AG04449 (cell line): ENCODE measurements at regions not wholly inside any gene's neighbourhood (a gene's known extent, or its start where the extent isn't known, plus 50 kb on each side); places are given as distances from the start of the nearest gene placed in this dataset.

Source experiments
- CTCF ChIA-PET: fragments of 350-600 bp; formaldehyde crosslinking; extraction: SDS; loops from one replicate; lab custom pipeline; 2021; ENCODE audit warnings: antibody characterized with exemption; lab: Yijun Ruan, JAX
- POLR2A ChIA-PET: fragments of 400-600, 350-600 bp; formaldehyde crosslinking; extraction: SDS; loops from one replicate; lab custom pipeline; 2020; ENCODE audit warnings: antibody characterized with exemption, inconsistent platforms; lab: Yijun Ruan, JAX
- DNase-seq: peaks from one replicate; pipeline ENCODE4 v3.0.0-alpha.2; 2010; ENCODE audit warnings: low read depth, low spot score
- H3K4me3 ChIP-seq: 2 replicates; pipeline ENCODE4 v1.5.1; 2011; ENCODE audit warnings: low read depth, mild to moderate bottlenecking, control low read depth, low read length
- CTCF ChIP-seq: IDR thresholded peaks from one replicate; pipeline ENCODE4 v1.5.1; 2011; ENCODE audit warnings: mild to moderate bottlenecking, moderate library complexity, low read length, control low read depth, inconsistent platforms; ENCODE audit not compliant: insufficient read depth; ENCODE audit errors: missing control alignments

GRCh38 chr20:24828992-24829648 is 119.9 kb upstream of the CST7 start:
- CTCF ChIA-PET = no interaction called here
- no peak for DNase-seq

GRCh38 chr20:24829649-24830370 is 119.3 kb upstream of the CST7 start:
- ChIA-PET CTCF (no interaction called here), POLR2A (no interaction called here)
- TF ChIP-seq CTCF = no peak
- H3K4me3 ChIP-seq = no peak overlapping the region
- DNase-seq = no peak

More at GRCh38 chr20:24828992-24829648, 119.9 kb upstream of the CST7 start:
- no peak for TF ChIP-seq CTCF
- POLR2A ChIA-PET = no interaction called here
- H3K4me3 ChIP-seq = no peak overlapping the region

GRCh38 chr20:24830649-24831048 is 118.4 kb upstream of the CST7 start:
- no peak for DNase-seq
- H3K4me3 ChIP-seq = no peak overlapping the region
- ChIA-PET CTCF (no interaction called here), POLR2A (no interaction called here)
- no peak for TF ChIP-seq CTCF

GRCh38 chr20:24831232-24831631 is 117.8 kb upstream of the CST7 start:
- ChIA-PET CTCF (no interaction called here), POLR2A (no interaction called here)
- no peak overlapping the region for H3K4me3 ChIP-seq
- no peak for DNase-seq
- no peak for TF ChIP-seq CTCF

- CTCF ChIA-PET = no interaction called here
- no peak overlapping the region for H3K4me3 ChIP-seq
- no peak for TF ChIP-seq CTCF
- DNase-seq = no peak
- POLR2A ChIA-PET = no interaction called here
Measured at GRCh38 chr20:24832518-24832917, 116.6 kb upstream of the CST7 start.

GRCh38 chr20:24833592-24833991 is 115.5 kb upstream of the CST7 start:
- ChIA-PET POLR2A (no interaction called here), CTCF (no interaction called here)
- no peak overlapping the region for H3K4me3 ChIP-seq
- no peak for DNase-seq
- TF ChIP-seq CTCF = no peak
